Prostate gland (tissue), 2 donors: ENCODE measurements at regions not wholly inside any gene's neighbourhood (a gene's known extent, or its start where the extent isn't known, plus 50 kb on each side); places are given as distances from the start of the nearest gene placed in this dataset.

Experiments
- DNase-seq: peaks from one replicate; pipeline ENCODE4 v3.0.0-alpha.2; 2019; ENCODE audit warnings: low spot score
- H3K27ac ChIP-seq, 2 donors: fragments of 200-600 bp; sonication (generic); 2 replicates each; pipeline ENCODE4 v1.5.1; 2017 to 2019
- H3K27me3 ChIP-seq: fragments of 200-600 bp; sonication (generic); replicated peaks from 2 replicates; pipeline ENCODE4 v1.5.1; 2019; ENCODE audit not compliant: insufficient read depth
- H3K36me3 ChIP-seq, 2 donors: fragments of 200-600 bp; sonication (generic); 1 replicate in 1 of 2; 2 replicates in 1 of 2; pipeline versions ENCODE4 v1.5.1 to v1.8.1; 2017 to 2019
- H3K4me1 ChIP-seq: fragments of 200-600 bp; sonication (generic); replicated peaks from 2 replicates; pipeline ENCODE4 v1.5.1; 2019
- H3K4me3 ChIP-seq, 2 donors: fragments of 200-600 bp; sonication (generic); 2 replicates each; pipeline ENCODE4 v1.5.1; 2017 to 2019
- H3K9me3 ChIP-seq: fragments of 200-600 bp; sonication (generic); 2 replicates; pipeline ENCODE4 v1.5.1; 2017
- CTCF ChIP-seq, 4 experiments: fragments of 200-600 bp in 2 of 4; fragments of 450-650 bp in 2 of 4; sonication (generic) in 2 of 4; IDR thresholded peaks; 1 replicate in 3 of 4; 2 replicates in 1 of 4; pipeline ENCODE4 v1.5.1; 2016 to 2019; ENCODE audit warnings: antibody characterized with exemption in 4 of 4, mild to moderate bottlenecking in 2 of 4, moderate library complexity in 2 of 4
- POLR2A ChIP-seq: fragments of 450-650 bp; IDR thresholded peaks from one replicate; pipeline ENCODE4 v1.6.1; 2016; ENCODE audit warnings: antibody characterized with exemption, mild to moderate bottlenecking
- POLR2AphosphoS5 ChIP-seq: sonication (generic); formaldehyde crosslinking; IDR thresholded peaks from one replicate; pipeline ENCODE4 v1.6.1; 2017; ENCODE audit warnings: antibody characterized with exemption
- WGBS: methylation state at CpG from one replicate; pipeline ENCODE4 v1.1.5; 2018; 5-methylcytosine and 5-hydroxymethylcytosine counted together
- intact Hi-C: fragments of 100-400 bp; cut with DNase I; formaldehyde crosslinking; loops from one replicate; pipeline ENCODE4 v1.14.2; 2022

GRCh38 chr1:72489801-72490200, 207.5 kb upstream of the NEGR1 start:
- intact Hi-C loops: no loop called here

GRCh38 chr1:72485801-72486200, 203.5 kb upstream of the NEGR1 start:
- Histone ChIP-seq H3K27me3 (no peaks in the 10 kb centered on the region), H3K4me1 (no peaks in the 10 kb centered on the region), H3K27ac (no peak overlapping the region), H3K9me3 (no peaks in the 10 kb centered on the region), H3K36me3 (no peaks in the 10 kb centered on the region), H3K4me3 (no peak overlapping the region)
- DNase-seq: no peak
- intact Hi-C loops: no loop called here
- TF ChIP-seq POLR2AphosphoS5 (no peak), POLR2A (no peak)
- 27% methylated on average over 1 of the region's 1 CpG for WGBS

More at GRCh38 chr1:72489801-72490200, 207.5 kb upstream of the NEGR1 start:
- no peaks in the 10 kb centered on the region for H3K4me1 ChIP-seq
- TF ChIP-seq CTCF (IDR thresholded peaks at IDR 0.05) (no peak), POLR2A (no peak), POLR2AphosphoS5 (no peak)
- H3K9me3 ChIP-seq: no peaks in the 10 kb centered on the region
- no peak for DNase-seq
- H3K36me3 ChIP-seq: no peaks in the 10 kb centered on the region
- no peaks in the 10 kb centered on the region for H3K27me3 ChIP-seq
- no peak overlapping the region for H3K27ac ChIP-seq
- H3K4me3 ChIP-seq: no peak overlapping the region

- no peak overlapping the region for H3K4me3 ChIP-seq
- H3K9me3 ChIP-seq: no peaks in the 10 kb centered on the region
- no peaks in the 10 kb centered on the region for H3K4me1 ChIP-seq
- DNase-seq: no peak
- no peaks in the 10 kb centered on the region for H3K27me3 ChIP-seq
- TF ChIP-seq POLR2A (no peak), CTCF (IDR thresholded peaks at IDR 0.05) (no peak), POLR2AphosphoS5 (no peak)
- intact Hi-C loops: no loop called here
- no peak overlapping the region for H3K27ac ChIP-seq
- no peaks in the 10 kb centered on the region for H3K36me3 ChIP-seq
Observed at GRCh38 chr1:72483846-72484357, 201.6 kb upstream of the NEGR1 start.

- H3K27ac ChIP-seq: no peak overlapping the region
- no peak for DNase-seq
- no peaks in the 10 kb centered on the region for H3K27me3 ChIP-seq
- WGBS: 71% methylated on average over 6 of the region's 6 CpGs
- H3K4me1 ChIP-seq: no peaks in the 10 kb centered on the region
- H3K4me3 ChIP-seq: no peak overlapping the region
- no peaks in the 10 kb centered on the region for H3K9me3 ChIP-seq
- TF ChIP-seq CTCF (IDR thresholded peaks at IDR 0.05) (no peak), POLR2AphosphoS5 (no peak), POLR2A (no peak)
- H3K36me3 ChIP-seq: no peaks in the 10 kb centered on the region
- intact Hi-C loops: no loop called here
Observed at GRCh38 chr1:72482736-72483413, 200.5 kb upstream of the NEGR1 start.

- Histone ChIP-seq H3K4me3 (no peak overlapping the region), H3K27me3 (no peaks in the 10 kb centered on the region), H3K9me3 (no peaks in the 10 kb centered on the region), H3K36me3 (no peaks in the 10 kb centered on the region), H3K4me1 (no peaks in the 10 kb centered on the region), H3K27ac (no peak overlapping the region)
- intact Hi-C loops: no loop called here
- no peak for TF ChIP-seq CTCF (IDR thresholded peaks at IDR 0.05)
- no peak for TF ChIP-seq POLR2A
- no peak for TF ChIP-seq POLR2AphosphoS5
- no peak for DNase-seq
- 83% methylated on average over 5 of the region's 5 CpGs for WGBS
Observed at GRCh38 chr1:72481420-72481970, 199.2 kb upstream of the NEGR1 start.
